Fibroblast of the aortic adventitia (primary cell): ENCODE measurements at regions not wholly inside any gene's neighbourhood (a gene's known extent, or its start where the extent isn't known, plus 50 kb on each side); places are given as distances from the start of the nearest gene placed in this dataset.

Experiments used
- DNase-seq: peaks from one replicate; pipeline ENCODE4 v3.0.0-alpha.2; 2010; ENCODE audit warnings: low read depth
- H3K4me3 ChIP-seq: 2 replicates; pipeline ENCODE4 v1.5.1; 2011; ENCODE audit warnings: low read depth, mild to moderate bottlenecking, control low read depth, low read length, moderate library complexity
- TF ChIP-seq, protein P1 (sequence below): IDR thresholded peaks from 2 replicates; pipeline ENCODE4 v1.5.1; 2011; ENCODE audit warnings: mild to moderate bottlenecking, low read length, control low read depth, inconsistent platforms; ENCODE audit not compliant: insufficient read depth

DNA sequence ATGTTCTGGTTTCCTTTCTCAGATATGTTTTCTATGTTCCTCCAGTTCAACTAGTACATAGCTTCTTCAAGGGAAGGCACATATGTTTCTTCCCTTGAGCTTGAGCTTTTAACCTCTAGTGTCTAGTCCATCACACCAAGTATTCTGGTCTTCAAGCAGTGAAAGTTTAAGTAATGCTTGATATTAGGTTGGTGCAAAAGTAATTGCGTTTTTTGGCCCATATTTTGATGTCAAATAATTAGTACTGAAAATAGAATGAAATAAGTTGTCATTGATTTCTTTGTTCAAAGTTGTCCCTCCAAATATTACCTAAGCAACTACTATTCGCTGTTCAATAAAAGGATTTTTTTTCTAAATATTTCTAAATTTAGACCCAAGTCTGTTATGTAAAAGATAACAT is 146.7 kb upstream of the TSC22D2 start:
- no peak for DNase-seq
- TF ChIP-seq, protein P1, sequence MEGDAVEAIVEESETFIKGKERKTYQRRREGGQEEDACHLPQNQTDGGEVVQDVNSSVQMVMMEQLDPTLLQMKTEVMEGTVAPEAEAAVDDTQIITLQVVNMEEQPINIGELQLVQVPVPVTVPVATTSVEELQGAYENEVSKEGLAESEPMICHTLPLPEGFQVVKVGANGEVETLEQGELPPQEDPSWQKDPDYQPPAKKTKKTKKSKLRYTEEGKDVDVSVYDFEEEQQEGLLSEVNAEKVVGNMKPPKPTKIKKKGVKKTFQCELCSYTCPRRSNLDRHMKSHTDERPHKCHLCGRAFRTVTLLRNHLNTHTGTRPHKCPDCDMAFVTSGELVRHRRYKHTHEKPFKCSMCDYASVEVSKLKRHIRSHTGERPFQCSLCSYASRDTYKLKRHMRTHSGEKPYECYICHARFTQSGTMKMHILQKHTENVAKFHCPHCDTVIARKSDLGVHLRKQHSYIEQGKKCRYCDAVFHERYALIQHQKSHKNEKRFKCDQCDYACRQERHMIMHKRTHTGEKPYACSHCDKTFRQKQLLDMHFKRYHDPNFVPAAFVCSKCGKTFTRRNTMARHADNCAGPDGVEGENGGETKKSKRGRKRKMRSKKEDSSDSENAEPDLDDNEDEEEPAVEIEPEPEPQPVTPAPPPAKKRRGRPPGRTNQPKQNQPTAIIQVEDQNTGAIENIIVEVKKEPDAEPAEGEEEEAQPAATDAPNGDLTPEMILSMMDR = no peak
- no peak overlapping the region for H3K4me3 ChIP-seq

DNA sequence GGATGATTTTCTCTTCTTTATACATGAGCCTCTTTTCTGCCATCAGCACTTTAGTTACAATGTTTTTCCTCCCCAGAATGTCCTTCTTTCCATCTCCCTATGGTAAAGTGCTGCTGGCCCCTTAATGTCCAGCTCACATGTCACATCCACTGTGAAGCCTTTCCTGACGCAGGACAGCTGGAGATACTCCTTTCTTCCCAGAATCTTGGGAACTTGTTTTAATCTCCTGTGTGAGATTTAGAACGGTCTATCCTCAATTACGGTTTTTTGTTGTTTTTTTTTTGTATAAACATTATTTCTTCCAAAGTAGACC is 147.7 kb upstream of the TSC22D2 start:
- TF ChIP-seq, protein P1 = no peak
- no peak overlapping the region for H3K4me3 ChIP-seq
- DNase-seq = no peak

DNA sequence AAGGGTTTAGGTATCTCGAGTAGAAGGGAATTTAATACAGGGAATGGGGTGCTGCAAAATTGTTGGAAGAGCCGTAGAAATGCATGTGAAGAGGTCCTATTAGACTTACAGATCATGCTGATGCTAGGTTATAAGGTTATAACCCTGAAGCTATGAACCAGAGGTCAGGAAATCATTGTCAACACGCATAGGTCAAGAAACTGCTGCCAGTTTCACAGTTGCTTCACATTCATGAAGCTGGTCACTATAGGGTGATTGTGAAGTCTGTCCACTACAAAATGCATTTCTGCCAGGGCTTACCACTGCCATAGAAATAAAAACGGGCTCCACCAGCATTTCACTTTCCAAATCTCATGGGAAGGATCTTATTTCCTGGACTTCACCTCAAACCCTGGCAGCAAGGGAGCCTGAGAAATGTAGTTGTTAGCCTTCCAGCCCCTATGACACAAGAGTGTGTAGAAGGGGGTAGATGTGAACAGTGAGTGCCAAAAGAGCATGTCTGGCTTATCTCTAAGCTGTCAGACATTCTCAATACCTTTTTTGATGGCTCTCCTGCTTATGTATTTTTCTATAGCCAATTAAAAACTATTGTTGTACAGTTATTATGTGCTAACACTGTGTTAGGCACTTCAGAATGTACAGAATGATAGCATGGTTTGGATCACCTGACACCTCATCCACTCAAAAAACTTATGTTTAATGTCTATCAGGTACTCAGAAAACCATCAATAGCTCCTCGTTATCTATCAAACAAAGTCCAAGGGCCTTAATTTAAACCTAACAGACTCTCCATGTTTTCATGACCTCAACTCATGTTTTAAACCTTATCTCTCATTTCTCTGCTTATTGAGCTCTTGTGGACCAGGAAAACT is 148.3 kb upstream of the TSC22D2 start:
- DNase-seq = peak; percentile 69
- TF ChIP-seq, protein P1 = no peak
- no peak overlapping the region for H3K4me3 ChIP-seq

DNA sequence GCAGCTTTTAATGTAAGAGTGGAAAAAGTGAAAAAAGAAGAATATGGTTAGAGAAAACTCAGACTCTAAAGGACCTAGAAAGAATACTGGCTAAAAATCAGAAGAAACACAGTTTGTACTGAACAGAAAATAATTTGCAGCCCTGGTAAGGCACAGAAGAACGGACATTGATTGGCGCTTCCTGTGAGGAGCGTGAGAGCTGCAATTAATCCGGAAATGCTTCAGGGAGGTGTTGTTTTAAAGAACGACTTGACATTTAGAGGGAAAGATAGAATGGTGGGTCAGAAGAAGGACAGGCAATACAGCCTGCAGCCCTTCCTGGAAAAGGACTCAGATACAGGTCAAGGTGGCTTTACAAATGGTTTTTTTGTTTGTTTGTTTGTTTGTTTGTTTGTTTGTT is 151.3 kb upstream of the TSC22D2 start:
- no peak for DNase-seq
- TF ChIP-seq, protein P1 = no peak
- H3K4me3 ChIP-seq = no peak overlapping the region

DNA sequence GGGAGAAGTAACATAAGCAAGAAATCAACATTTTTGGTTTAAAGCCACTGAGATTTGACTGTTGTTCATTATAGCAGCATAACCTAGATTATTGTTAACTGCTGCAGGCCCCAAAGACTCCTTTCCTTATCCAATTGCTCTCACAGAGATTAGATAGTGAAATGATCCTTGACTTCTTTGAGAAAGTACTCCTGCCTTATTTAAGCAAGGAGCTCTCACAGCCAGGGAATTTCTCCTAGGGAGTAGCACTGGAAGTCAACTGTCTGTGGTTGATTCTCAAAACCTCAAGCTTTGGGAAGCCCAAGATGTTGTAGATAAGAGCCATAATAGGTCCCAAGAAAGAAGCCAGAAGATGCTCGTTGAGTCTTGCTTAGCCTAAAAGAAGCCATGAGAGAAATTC is 151.8 kb upstream of the TSC22D2 start:
- TF ChIP-seq, protein P1 = no peak
- H3K4me3 ChIP-seq = no peak overlapping the region
- DNase-seq = peak; percentile 58

DNA sequence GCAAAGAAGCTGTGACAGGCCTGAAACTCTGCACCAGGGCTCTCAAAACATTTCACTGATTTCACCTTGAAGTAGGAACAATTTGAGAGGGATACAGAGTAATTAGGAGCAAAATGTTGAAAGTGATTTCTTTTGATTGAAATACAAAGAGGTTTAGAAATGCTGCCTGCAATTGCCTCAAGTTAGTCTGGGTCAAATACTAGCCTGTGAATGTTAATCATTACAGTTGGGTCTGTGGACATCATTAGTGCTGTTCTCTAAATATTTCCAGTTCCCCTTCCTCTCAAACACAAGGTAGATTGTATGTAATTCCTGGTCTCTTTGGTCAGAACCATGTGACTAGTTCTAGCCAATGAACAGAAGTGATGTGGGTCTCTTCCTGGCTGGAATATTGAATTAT is 152.3 kb upstream of the TSC22D2 start:
- TF ChIP-seq, protein P1 = no peak

DNA sequence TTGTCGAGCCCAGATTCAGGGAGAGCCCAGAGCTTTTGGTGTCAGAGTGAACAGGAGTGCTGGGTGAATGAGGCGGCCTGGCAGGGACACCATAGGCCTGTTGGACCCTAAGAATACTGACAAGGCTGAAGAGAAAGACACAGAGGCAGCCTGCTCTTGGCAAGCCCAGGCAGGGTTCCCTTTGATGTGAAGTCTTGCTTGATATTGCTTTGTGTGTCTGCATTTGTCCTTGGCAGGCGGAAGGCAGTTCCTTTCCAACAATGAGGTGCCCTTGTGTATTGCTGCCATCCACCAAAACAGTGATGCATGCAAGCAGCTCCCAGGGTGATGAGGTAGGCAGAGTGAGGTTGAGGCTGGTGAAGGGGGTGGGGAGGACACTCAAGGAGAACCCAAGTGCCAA is 152.7 kb upstream of the TSC22D2 start:
- TF ChIP-seq, protein P1 = no peak
- no peak for DNase-seq
- H3K4me3 ChIP-seq = no peak overlapping the region

More for the DNA sequence above, 152.3 kb upstream of the TSC22D2 start:
- DNase-seq = no peak
- H3K4me3 ChIP-seq = no peak overlapping the region
